Kidney (tissue), 13 donors: ENCODE measurements at regions not wholly inside any gene's neighbourhood (a gene's known extent, or its start where the extent isn't known, plus 50 kb on each side); places are given as distances from the start of the nearest gene placed in this dataset.

Source experiments
- DNase-seq, 5 donors: peaks; one replicate each; pipeline ENCODE4 v3.0.0-alpha.2; 2013 to 2020
- FAIRE-seq: peaks from 2 replicates; lab custom pipeline; 2012; peaks lifted over from hg19 to GRCh38; lab: Jason Lieb, UNC
- H3K27ac ChIP-seq, 2 donors: one replicate each; pipeline ENCODE4 v1.7.0; 2013; ENCODE audit warnings: low read depth in 2 of 2, low read length in 2 of 2, inconsistent platforms in 1 of 2
- H3K27me3 ChIP-seq: one replicate; pipeline ENCODE4 v1.7.1; 2013; ENCODE audit warnings: low read length, inconsistent platforms; ENCODE audit not compliant: control insufficient read depth, insufficient read depth
- H3K36me3 ChIP-seq, 3 donors: one replicate each; pipeline versions ENCODE4 v1.7.0 to v1.7.1; 2013; ENCODE audit warnings: low read length in 3 of 3, control low read depth in 1 of 3, inconsistent platforms in 1 of 3; ENCODE audit not compliant: insufficient read depth in 3 of 3, control insufficient read depth in 2 of 3
- H3K4me1 ChIP-seq, 3 donors: one replicate each; pipeline versions ENCODE4 v1.7.0 to v1.7.1; 2013; ENCODE audit warnings: low read length in 3 of 3, inconsistent platforms in 1 of 3, low read depth in 1 of 3; ENCODE audit not compliant: control insufficient read depth in 2 of 3, insufficient read depth in 2 of 3
- H3K4me3 ChIP-seq, 3 donors: one replicate each; pipeline versions ENCODE4 v1.7.0 to v1.8.1; 2013; ENCODE audit warnings: low read length in 3 of 3, control low read depth in 1 of 3, inconsistent platforms in 1 of 3
- H3K9ac ChIP-seq, 3 donors: one replicate each; pipeline versions ENCODE4 v1.7.0 to v1.7.1; 2013; ENCODE audit warnings: low read length in 3 of 3, control low read depth in 1 of 3, inconsistent platforms in 1 of 3
- H3K9me3 ChIP-seq, 3 donors: one replicate each; pipeline versions ENCODE4 v1.7.0 to v1.7.1; 2013; ENCODE audit warnings: low read length in 3 of 3, control low read depth in 1 of 3, inconsistent platforms in 1 of 3; ENCODE audit not compliant: control insufficient read depth in 2 of 3, insufficient read depth in 1 of 3
- CTCF ChIP-seq: IDR thresholded peaks from 3 replicates; pipeline ENCODE4 v1.5.1; 2012; ENCODE audit warnings: mild to moderate bottlenecking, moderate library complexity, borderline replicate concordance; ENCODE audit not compliant: insufficient read depth; ENCODE audit errors: extremely low read depth
- intact Hi-C: fragments of 100-400 bp; cut with DNase I; formaldehyde crosslinking; loops from one replicate; pipeline ENCODE4 v1.11.1; 2022
- donor health status: control.
- donor health status: control.
- donor health status: control.
- donor health status: control.
- donor health status: control.
- donor health status: DM: yes; HTN: yes; CAD: no.
- donor health status: Normal renal cell carcinoma (clear cell type).

GRCh38 chr1:222967466-222968240 lies 152.8 kb downstream of the DISP1 start:
- Histone ChIP-seq H3K9ac (no peak overlapping the region), H3K9me3 (no peaks in the 10 kb centered on the region), H3K36me3 (no peaks in the 10 kb centered on the region), H3K4me1 (no peaks in the 10 kb centered on the region), H3K27ac (no peak overlapping the region), H3K4me3 (no peak overlapping the region), H3K27me3 (no peaks in the 10 kb centered on the region)
- no peak for DNase-seq
- TF ChIP-seq CTCF, result no peak
- intact Hi-C loops, result no loop called here
- FAIRE-seq, result no peak

- intact Hi-C loops, result no loop called here
- H3K9me3 ChIP-seq, result no peaks in the 10 kb centered on the region
- no peak for TF ChIP-seq CTCF
- DNase-seq, result no peak
- H3K36me3 ChIP-seq, result no peaks in the 10 kb centered on the region
- no peaks in the 10 kb centered on the region for H3K27me3 ChIP-seq
- no peaks in the 10 kb centered on the region for H3K4me1 ChIP-seq
- H3K27ac ChIP-seq, result no peak overlapping the region
- H3K4me3 ChIP-seq, result no peak overlapping the region
- H3K9ac ChIP-seq, result no peak overlapping the region
- no peak for FAIRE-seq
Observed at GRCh38 chr1:222970040-222970439, 155.2 kb downstream of the DISP1 start.

- no peak overlapping the region for H3K9ac ChIP-seq
- no peaks in the 10 kb centered on the region for H3K4me1 ChIP-seq
- FAIRE-seq (no peak), DNase-seq (no peak)
- TF ChIP-seq CTCF, result no peak
- H3K4me3 ChIP-seq, result no peak overlapping the region
- H3K27me3 ChIP-seq, result no peaks in the 10 kb centered on the region
- intact Hi-C loops, result no loop called here
- no peaks in the 10 kb centered on the region for H3K36me3 ChIP-seq
- no peaks in the 10 kb centered on the region for H3K9me3 ChIP-seq
- no peak overlapping the region for H3K27ac ChIP-seq
Observed at GRCh38 chr1:222970711-222971110, 155.9 kb downstream of the DISP1 start.
